Right forelimb (tissue), 1 donor: ENCODE measurements at regions not wholly inside any gene's neighbourhood (a gene's known extent, or its start where the extent isn't known, plus 50 kb on each side); places are given as distances from the start of the nearest gene placed in this dataset.
"Not testable (repeated sequence)": the region's sequence is repeated elsewhere in the genome, so short reads cannot be mapped to it uniquely, and the experiment has no call there.

Experiments
- DNase-seq: peaks from one replicate; pipeline ENCODE4 v3.0.0-alpha.2; 2018

GRCh38 chr15:67945951-67946700 is 106.3 kb upstream of the RNU6-1 start:
- no peak for DNase-seq

GRCh38 chr15:67946701-67947100 is 106.9 kb upstream of the RNU6-1 start:
- DNase-seq: no peak

- DNase-seq: no peak
These were observed 106.7 kb upstream of the PIAS1 start for GRCh38 chr15:67947254-67948039.

- no peak for DNase-seq
These were observed 105.9 kb upstream of the PIAS1 start for GRCh38 chr15:67948215-67948614.

GRCh38 chr15:67951187-67951586 is 102.9 kb upstream of the PIAS1 start:
- not testable (repeated sequence) for DNase-seq

GRCh38 chr15:67953299-67953698 is 100.8 kb upstream of the PIAS1 start:
- no peak for DNase-seq

GRCh38 chr15:67955252-67955651 is 98.9 kb upstream of the PIAS1 start:
- DNase-seq: no peak

- no peak for DNase-seq
These were observed 96.5 kb upstream of the PIAS1 start for GRCh38 chr15:67957435-67958132.

- peak; percentile 88 for DNase-seq
These were observed 86.2 kb upstream of the PIAS1 start for GRCh38 chr15:67967871-67968431.

- DNase-seq: no peak
These were observed 85.6 kb upstream of the PIAS1 start for GRCh38 chr15:67968564-67968963.

GRCh38 chr15:67968966-67969365 is 85.1 kb upstream of the PIAS1 start:
- DNase-seq: no peak

- DNase-seq: no peak
These were observed 84.2 kb upstream of the PIAS1 start for GRCh38 chr15:67969892-67970291.

GRCh38 chr15:67972377-67972776 is 81.7 kb upstream of the PIAS1 start:
- DNase-seq: no peak

GRCh38 chr15:67973846-67974245 is 80.3 kb upstream of the PIAS1 start:
- DNase-seq: no peak

- no peak for DNase-seq
These were observed 77.5 kb upstream of the PIAS1 start for GRCh38 chr15:67976506-67977073.

- DNase-seq: no peak
These were observed 76.6 kb upstream of the PIAS1 start for GRCh38 chr15:67977414-67978089.

GRCh38 chr15:67979281-67979680 is 74.8 kb upstream of the PIAS1 start:
- DNase-seq: no peak

GRCh38 chr15:67980171-67980570 is 73.9 kb upstream of the PIAS1 start:
- no peak for DNase-seq

GRCh38 chr15:67980773-67981685 is 73.1 kb upstream of the PIAS1 start:
- no peak for DNase-seq

- DNase-seq: no peak
These were observed 72.3 kb upstream of the PIAS1 start for GRCh38 chr15:67981848-67982247.

- DNase-seq: no peak
These were observed 62.4 kb upstream of the PIAS1 start for GRCh38 chr15:67991706-67992105.
